ENCODE measurements at regions not wholly inside any gene's neighbourhood (a gene's known extent, or its start where the extent isn't known, plus 50 kb on each side); places are given as distances from the start of the nearest gene placed in this dataset.
"Not testable (repeated sequence)": the region's sequence is repeated elsewhere in the genome, so short reads cannot be mapped to it uniquely, and the experiment has no call there.

DNA sequence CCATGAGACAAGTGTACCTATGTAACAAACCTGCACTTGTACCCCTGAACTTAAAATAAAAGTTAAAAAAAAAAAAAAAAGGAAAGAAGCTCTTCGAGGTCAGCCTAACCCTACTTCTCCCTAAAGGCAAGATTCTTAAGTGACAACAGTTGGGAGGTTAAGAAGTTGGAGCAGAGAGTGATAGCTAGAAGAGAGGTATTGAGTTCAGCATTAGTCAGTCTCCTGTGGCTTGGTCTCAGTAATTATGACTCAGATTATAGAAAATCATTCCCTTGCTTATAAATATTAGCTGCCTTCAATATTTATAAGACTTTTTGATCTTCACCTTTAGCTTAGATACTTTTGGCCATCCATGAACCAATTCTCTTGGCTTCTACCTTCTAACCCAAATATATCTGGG, 926.8 kb upstream of the SLC39A10 start:
- DNase-seq: no peak

DNA sequence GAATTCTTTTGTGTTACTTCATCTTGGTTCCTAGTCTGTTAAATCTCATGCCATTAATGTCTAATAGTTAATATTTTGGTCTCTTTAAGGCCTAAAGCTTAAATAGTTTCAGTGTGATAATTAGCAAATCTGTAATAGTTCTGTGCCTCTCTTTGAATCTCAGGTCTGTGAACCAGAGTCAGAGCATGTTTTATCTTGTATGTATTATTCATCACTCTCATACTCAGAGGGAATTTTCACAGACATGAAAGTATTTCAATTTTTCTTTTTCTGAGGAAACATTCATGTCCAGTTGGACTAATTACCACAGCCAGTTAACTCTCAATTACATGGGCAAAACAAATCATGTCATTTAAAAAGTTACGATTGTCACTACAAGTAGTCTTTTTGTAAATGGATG, 931.9 kb upstream of the SLC39A10 start:
- no peak for DNase-seq

DNA sequence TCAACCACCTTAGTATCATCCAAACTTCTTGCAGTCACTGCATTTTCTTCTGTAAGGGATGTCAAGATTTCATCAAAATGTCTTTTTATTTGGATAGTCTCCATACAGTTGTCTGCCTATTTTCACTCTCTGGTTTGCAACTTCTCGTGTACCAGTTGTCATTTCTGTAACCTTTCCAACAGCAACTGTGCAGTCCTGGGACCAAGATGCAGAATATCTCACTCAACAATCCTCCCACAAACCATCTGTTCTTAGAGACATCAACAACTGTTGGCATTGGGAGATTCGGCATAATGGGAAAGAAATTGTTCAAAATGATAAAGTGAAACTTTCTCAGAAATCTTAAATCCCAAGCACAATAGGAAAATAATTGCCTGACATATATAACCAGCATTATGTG, 933.6 kb upstream of the SLC39A10 start:
- no peak for DNase-seq

DNA sequence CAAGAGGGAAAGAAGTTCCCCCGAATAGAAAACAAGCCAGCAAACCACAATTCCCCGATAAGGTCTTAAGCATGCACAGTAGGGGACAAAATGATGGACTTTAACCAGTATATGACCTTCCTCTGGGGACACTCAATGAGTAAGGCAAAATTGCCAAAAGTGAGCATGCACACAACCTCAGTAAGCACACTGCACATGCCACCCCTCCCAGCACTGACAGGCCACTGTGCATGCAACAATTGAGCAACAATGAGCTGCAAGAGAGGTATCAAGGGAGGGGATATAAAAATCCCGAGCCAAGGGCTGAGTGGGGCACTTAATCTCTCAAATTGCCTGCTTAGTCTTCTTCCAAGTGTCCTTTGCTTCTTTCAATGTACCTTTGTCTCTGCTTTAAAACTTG, 935.8 kb upstream of the SLC39A10 start:
- no peak for DNase-seq

DNA sequence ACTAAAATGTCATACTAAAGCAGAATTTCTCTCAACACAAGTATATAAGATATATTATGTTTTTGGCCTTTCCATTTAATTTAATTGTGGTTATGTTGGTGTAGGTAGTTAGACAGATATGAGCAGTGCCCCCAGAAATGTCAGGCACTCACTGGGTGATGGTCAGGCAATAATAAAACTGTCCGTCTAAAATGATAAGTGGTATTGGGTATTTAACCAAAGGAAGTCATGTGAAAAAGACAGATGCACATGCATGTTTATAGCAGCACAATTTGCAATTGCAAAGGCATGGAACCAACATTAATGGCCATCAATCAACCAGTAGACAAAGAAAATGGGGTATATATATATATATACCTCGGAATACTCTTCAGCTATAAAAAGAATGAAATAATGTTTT, 936.6 kb upstream of the SLC39A10 start:
- no peak for DNase-seq

DNA sequence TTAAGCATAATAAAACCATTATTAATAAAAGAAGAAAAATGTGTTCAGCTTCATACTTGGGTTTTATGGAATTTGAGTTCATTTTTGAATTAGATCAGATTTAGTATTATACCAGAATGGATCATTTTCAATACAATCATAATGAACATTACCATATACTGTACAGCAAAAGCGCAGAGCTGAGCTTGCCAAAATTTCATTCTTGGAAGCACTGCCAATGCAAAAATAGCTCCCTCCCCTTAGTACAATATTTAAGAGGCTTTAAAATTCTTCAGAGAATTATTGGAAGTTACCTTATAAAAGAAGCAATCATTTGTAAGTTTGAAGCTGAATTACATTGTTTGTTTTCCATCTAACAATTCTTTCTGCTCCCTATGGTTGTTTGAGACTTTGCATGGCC, 938.1 kb upstream of the SLC39A10 start:
- DNase-seq: no peak

DNA sequence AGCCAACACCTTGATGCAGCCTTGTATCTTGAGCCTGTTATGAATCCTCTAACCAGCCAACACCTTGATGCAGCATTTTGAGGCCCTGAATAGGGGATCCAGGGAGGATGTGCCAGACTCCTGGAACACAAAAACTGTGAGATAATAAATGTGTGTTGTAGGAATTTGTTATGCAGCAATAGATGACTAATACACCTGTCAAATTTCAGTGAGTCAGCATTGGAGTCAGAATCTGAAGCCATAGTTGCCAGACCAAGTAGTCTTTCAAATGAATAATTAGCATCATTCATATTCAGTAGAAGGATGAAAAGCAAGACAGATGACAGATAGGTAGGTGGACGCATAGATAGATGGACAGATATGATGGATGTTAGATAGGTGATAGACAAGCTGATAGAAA, 942.5 kb upstream of the SLC39A10 start:
- DNase-seq: no peak

DNA sequence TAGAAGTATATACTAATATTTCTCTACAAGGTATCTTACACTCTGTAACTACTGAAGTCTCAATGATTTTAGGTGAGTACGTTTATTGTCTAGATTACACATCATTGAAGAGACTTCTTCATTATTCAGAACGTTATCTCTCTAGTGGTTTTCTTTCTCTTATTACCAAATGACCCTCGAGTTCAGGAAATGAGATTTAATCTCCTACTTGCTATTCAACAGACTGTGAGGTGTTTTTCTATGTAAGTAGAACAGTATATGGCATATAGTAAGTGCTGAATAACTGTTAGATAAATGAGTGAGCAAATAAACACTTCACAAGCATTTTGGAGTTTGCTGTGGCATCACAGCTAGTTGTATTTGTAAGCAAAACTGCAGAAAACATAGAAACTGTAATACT, 947.2 kb upstream of the SLC39A10 start:
- no peak for DNase-seq

DNA sequence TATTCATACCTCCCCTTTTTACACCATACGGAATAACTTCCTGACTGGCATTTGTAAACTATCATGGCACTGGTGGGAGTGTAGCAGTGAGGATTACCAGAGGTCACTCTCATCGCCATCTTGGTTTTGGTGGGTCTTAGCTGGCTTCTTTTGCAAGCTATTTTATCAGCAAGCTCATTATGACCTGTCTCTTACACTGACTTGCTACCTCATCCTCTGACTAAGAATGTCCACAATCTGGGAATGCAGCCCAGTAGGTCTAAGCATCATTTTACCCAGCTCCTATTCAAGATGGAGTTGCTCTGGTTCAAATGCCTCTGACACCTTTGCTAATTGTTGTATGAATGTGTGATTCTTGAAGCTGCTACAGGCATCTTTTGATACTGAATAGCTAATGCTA, 950.8 kb upstream of the SLC39A10 start:
- no peak for DNase-seq

DNA sequence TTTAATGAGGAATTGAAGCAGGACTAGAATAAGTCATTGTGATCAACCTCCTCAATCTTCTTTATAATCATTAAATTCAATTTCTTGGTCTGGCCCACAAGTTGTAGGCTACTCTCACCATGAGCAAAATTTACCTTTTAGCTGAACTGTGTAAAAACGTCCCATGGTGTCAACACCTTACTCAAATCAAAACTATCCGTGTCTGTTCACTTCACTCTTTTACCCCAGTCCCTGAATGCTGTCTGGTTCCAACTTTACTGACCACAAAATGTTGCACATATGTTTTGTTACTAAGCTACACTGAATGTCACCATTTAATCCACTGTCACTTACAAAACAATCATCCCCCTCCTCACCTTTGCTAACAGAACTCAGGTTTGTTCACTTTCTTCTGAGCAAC, 951.6 kb upstream of the SLC39A10 start:
- DNase-seq: no peak

DNA sequence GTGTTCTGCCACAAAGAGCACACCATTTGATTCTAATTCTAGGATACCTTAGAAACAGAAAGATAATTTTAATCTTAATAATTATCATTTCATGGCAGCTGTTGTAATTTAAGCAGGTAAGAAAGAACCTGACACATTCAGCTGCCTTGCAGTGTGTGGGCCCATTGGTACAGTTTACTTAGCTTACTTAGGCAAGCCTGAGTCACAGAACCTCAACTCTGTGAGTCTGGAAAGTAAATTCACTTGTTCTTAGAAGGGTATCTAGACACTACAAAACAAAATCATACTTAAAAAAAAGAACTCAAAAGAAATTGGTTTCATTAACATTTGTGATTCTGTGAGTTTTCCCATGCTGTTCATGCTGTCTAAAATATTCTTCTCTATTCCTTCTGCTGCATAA, 956.3 kb upstream of the SLC39A10 start:
- DNase-seq: no peak

DNA sequence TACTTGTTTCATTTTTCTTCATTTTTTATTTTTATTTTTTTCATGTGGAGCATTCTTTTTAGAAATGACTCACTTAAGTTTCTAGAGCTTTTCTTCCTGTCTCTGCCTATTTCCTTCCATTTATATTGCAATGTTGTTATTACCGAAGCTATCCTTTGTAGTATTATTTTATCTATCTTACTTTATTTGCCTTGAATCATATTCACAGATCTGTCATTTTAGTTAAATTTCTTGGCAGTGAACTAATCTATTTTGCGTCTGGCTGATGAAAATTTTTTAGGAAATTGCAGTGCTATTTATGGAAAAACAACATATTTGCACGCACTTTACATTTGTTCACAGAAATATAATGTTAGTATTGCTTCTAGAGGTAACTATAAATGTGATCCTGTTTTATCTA, 956.9 kb upstream of the SLC39A10 start:
- DNase-seq: no peak

DNA sequence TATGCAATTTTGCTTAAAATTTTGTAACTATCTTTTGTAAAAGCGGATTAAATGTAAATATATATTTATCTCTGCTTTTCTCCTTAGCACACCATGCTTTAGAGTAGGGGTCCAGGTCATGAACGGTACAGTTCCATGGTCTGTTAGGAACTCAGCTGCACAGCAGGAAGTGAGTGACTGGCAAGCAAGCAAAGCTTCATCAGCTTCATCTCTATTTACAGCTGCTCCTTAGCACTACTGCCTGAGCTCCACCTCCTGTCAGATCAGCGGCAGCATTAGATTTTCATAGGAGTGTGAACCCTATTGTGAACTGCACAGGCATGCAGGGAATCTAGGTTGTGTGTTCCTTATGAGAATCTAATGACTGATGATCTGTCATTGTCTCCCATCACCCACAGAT, 959.0 kb upstream of the SLC39A10 start:
- no peak for DNase-seq

DNA sequence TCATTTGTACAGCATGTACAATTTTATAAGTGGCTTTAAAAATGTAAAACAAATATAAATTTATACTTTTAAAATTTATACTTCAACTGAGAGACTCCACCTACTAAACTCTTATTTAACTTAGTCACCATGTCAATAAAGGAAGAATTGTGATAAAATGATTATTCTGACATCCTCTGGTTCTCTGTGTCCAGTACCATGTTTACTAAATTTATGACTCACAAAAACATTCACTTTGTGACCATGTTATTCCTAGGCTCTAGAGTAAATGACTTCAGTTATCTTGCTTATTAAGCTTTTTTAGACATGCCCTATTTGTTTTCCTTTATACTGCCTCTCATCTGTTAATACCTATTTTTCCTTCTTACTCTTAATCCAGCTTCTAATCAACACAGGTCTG, 959.6 kb upstream of the SLC39A10 start:
- no peak for DNase-seq

DNA sequence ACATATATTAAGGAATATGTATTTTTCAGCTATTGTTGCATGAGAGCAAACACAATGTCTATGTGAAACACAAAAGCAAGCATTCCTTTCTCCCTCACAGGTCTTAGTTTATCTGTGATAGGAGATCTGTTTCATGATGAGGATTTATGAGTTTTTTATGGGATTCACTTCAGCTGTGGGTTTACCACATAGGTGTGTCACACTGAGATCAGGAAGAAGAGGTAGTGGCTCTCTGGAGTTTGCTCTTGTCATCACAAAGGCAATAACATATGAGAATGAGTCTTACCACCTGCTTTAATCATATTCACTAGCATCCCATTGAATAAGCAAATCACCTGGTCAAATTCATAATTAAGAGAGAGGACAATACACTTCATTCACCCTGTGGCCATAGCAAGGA, 960.3 kb upstream of the SLC39A10 start:
- DNase-seq: no peak

DNA sequence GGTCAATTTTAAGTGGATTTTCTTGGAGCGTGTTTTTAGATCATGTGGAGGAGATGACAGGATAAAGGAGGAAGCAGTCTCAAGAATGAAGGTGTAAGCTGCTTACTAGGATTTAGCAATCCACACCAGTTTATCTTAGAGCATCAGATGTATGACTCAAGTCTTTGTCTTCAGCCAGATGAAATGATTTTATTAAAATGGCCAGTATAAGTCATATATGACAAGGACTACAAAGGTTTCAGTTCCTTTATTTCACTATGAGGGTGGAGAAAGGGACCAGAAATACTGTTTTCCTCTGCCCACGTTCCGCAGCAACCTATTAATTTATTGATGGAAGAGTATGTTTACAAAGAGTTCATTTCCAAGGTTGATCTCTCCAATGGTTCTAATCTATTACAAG, 970.5 kb upstream of the SLC39A10 start:
- DNase-seq: no peak

DNA sequence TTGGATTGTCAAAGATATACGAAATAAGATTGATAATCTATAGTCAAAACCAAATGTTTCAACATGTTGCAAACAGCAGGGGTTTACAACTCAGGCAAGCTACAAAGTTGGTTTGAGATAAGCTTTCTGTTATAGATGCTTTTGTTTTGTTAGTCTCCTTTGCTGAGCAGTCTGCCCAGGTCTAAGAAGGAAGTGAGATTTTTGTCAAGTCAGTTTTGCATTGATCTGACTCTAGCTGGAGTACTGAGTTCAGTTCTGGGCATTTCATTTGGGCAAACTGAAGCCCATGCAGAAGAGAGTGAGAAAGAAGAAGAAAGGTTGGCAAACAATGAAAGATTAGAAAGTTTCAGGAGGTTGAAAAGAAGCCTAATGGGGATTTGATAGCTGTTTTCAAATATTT, 983.0 kb upstream of the SLC39A10 start:
- DNase-seq: no peak

DNA sequence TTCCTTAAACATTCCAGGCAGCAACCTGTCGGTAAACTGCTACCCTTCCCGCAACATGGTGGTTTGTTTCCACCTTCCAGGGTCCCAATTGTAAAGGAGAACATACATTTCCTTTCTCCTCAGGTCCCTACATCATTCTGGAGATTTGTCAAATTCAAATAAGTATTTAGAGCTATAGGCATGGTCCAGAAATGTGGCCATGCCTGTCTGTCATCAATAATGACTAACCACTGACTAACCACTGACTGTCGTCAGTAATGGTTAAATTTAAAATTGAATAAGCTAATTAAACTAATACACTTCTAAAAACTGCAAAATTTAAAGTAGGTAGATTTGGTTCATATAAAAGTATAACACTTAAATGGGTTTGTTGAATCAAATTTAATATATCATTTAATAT, 984.0 kb upstream of the SLC39A10 start:
- no peak for DNase-seq

DNA sequence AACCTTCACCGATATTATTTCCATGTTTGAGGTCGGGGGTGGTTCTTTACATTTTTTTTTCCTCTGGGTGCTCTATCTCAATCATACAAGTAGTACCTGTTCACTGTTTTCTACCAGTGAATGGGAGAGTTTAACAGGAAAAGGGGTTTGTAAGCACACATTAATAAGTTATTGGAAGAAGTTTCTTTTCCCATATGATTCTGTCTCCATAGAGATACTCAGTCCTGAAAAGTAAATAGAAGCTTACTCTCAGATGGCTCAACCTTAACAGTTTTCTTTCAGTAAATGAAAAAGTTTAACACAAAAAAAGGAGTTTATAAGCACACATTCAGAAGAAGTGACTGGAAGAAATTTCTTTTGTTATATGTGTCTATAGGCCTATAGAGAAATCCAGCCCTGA, 995.6 kb upstream of the SLC39A10 start:
- no peak for DNase-seq

DNA sequence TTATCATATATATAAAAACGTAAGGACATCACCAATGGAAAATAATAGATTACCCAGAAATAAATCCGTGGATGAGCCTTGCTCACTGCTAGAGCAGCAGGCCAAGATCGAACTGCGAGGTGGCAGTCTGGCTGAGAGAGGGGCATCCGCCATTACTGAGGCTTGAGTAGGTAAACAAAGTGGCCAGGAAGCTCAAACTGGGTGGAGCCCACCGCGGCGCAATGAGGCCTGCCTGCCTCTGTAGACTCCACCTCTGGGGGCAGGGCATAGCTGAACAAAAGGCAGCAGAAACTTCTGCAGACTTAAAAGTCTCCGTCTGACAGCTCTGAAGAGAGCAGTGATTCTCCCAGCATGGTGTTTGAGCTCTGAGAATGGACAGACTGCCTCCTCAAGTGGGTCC, 1018.0 kb upstream of the SLC39A10 start:
- not testable (repeated sequence) for DNase-seq

DNA sequence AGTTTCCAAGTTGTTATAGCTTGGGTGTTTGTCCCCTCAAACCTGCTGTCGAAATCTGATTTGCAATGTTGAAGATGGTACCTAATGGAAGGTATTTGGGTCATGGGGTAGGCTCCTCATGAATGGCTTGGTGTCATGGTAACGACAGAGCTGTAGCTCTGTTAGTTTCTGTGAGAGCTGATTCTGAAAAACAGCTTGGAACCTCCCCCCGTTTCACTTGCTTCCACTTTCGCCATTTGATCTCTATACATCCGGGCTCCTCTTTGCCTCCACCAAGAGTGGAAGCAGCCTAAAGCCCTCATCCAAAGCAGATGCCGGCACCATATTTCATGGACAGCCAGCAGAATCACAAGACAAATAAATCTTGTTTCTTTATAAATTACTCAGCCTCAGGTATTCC, 1035.1 kb upstream of the SLC39A10 start:
- no peak for DNase-seq

DNA sequence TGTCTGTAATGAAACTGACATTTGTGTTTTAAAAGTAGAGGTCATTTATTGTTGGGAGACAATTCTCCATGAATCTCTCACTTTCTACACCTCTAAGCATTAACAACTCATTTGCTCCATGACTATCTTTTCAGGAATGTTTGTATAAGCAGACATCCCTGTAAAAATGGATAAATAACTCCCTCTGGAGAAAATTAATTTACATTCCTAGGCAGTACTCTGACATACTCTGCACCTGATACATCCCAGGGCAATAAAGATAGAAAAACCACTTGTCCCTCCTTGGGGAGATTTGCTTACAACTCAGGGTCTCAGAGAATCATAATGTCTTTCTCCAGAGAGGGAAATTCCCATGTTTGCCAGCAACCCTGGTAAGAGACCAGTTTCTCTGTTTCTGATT, 1037.7 kb upstream of the SLC39A10 start:
- DNase-seq: no peak

DNA sequence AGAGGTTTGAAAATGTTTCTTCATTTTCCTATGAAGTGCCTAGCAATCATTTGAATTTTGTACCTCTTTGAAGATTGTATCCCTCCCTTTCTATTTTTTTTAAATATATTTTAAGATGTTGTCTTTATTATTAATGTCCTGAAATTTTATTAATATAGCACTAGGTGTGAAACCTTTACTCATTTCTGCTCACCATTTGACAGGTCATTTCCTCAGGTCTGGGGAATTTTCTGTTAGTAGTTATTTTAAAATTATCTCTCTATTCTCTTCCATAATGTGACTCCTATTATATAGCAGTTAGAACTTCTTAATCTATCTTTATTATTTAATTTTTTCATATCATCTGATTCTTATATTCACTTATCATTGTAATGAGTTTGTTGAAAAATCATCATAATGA, 1038.6 kb upstream of the SLC39A10 start:
- DNase-seq: no peak

DNA sequence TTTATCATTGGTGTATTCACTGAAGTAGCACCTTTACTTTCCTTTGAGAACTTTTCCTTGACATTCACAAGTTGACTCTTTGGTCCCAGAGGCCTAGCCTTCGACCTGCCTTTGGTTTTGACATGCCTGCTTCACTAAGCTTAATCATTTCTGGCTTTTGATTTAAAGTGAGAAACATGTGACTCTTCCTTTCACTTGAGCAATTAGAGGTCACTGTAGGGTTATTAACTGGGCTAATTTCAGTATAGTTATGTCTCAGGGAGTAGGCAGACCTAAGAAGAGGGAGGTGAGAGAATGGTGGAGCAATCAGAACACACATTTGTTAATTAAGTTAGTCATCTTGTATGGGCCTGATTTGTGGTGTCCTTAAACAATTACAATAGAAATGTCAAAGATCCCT, 1040.7 kb upstream of the SLC39A10 start:
- no peak for DNase-seq

DNA sequence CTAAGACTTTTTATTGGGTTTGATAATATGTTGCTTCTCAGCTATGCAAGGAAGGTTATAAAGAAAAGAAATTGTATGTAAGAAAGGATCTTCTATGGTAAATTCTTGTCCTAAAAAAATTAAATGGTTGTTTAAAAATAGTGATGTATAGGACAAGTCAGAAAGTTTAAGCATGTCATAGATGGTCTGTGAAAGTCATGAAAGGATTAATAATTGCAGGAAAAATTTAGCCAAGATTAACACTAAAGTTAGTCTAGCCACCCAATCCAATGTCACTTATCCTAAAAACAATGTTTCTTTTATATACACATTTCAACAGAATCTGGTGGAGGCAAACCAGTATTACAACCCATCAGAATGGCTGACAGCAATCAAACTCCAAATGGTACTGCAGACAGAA, 1046.7 kb upstream of the SLC39A10 start:
- DNase-seq: no peak

DNA sequence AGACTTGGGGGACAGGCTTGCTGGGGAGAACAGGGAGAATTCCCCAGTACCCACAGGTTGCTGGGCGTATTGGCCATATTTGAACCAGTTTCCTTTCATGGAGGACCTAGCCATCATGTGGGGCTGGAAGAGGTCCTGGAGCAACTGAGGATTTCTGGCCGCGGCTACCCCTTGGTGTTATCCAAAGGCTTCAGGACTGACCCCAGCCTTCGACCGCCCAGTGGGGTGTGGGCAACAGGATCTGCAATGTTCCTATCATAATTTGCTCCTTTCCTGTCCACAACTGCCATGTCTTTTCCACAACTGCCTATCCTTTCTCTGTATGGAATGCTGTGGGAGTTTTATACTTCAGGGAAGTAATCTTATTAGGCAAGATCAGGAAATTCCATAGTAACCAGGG, 1053.6 kb upstream of the SLC39A10 start:
- no peak for DNase-seq

DNA sequence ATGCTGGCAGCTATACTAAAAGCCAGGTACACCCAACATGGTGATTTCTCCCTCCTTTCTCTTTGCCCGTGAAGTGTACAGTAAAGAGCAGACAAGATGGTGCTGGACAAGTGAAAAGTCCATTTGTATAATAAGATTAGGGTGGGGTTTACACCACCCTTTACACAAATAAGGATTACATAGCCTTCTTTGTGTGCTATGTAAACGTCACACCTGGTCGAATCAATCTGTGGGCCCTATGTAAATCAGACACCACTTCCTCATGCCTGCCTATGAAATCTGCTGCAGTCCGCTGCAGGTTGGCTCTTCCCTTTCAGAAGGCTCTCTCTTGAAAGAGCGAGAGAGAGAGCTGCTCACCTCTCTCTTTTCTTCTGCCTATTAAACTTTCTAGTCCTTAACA, 1054.3 kb upstream of the SLC39A10 start:
- DNase-seq: no peak

Data from NCI-H187 (cell line).